ENCODE measurements at regions not wholly inside any gene's neighbourhood (a gene's known extent, or its start where the extent isn't known, plus 50 kb on each side); places are given as distances from the start of the nearest gene placed in this dataset.
A peak's percentile ranks its signal among the peaks of the same experiment; 100 is the strongest.
"Not testable (repeated sequence)": the region's sequence is repeated elsewhere in the genome, so short reads cannot be mapped to it uniquely, and the experiment has no call there.

DNA sequence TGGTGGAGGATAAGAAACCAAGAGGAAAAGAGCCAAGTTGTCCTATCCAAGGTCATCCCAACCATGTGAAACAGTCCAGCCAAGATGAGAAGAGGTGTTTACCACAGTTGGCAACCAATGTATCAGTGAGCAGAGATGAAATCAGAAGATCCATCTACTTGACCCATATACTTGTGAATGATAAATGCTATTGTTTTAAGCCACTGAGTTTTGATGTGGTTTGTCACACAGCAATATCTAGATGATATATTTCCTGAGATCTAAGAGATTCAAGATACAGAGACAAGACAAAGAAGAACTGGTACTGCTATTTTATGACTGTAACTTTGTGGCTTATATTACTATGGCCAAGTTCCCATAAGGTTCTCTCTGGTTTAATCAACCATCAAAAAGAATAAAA, 721.2 kb downstream of the MAFB start:
- Histone ChIP-seq H3K4me3 (no peak overlapping the region), H3K27me3 (no peaks in the 10 kb centered on the region), H3K36me3 (no peaks in the 10 kb centered on the region), H3K4me1 (no peaks in the 10 kb centered on the region), H3K9me3 (peaks cover 0 to 19% (median 6%) of the 10 kb centered on the region in 11 donors), H3K27ac (no peak overlapping the region)
- ATAC-seq (no peak), DNase-seq (no peak)
- intact Hi-C loops (cut with DNase I) = no loop called here
- TF ChIP-seq, protein P1, sequence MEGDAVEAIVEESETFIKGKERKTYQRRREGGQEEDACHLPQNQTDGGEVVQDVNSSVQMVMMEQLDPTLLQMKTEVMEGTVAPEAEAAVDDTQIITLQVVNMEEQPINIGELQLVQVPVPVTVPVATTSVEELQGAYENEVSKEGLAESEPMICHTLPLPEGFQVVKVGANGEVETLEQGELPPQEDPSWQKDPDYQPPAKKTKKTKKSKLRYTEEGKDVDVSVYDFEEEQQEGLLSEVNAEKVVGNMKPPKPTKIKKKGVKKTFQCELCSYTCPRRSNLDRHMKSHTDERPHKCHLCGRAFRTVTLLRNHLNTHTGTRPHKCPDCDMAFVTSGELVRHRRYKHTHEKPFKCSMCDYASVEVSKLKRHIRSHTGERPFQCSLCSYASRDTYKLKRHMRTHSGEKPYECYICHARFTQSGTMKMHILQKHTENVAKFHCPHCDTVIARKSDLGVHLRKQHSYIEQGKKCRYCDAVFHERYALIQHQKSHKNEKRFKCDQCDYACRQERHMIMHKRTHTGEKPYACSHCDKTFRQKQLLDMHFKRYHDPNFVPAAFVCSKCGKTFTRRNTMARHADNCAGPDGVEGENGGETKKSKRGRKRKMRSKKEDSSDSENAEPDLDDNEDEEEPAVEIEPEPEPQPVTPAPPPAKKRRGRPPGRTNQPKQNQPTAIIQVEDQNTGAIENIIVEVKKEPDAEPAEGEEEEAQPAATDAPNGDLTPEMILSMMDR (IDR thresholded peaks at IDR 0.05) = no peak

DNA sequence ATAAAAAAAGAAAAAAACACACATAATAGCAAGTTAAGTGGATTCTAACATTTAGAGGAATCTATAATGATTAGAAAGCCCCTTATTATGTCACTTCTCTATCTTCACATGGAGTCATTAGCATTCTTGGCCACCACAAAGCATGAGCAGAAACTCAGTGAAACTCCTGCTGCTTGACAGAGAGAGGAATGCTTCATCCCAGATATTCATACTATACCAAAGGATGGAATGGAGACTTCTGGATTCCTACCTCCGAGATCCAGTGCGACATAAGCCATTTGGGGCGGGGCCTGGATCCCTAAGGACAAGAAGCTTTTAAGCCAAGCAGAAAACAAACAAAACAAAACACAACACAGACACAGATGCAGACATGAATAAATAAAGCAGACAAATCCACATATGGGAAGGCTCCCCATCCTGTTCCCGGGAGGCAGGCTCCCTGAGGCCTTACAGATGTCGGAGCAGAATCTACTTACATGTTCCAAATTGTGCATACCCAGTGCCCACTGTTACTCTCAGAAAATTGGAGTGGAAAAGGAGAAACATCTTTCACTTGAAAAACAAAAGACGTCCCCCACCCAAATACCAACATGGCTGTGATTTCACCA, 727.3 kb downstream of the MAFB start:
- TF ChIP-seq, protein P1 (IDR thresholded peaks at IDR 0.05) = no peak
- intact Hi-C loops (cut with DNase I) = no loop called here
- no peak for DNase-seq
- peaks cover 0 to 18% (median 11%) of the 10 kb centered on the region in 9 donors for H3K4me1 ChIP-seq
- WGBS, 2 donors = 61 to 87% methylated on average over 6 of the region's 6 CpGs
- no peak overlapping the region for H3K27ac ChIP-seq
- no peak overlapping the region for H3K4me3 ChIP-seq
- H3K9me3 ChIP-seq = no peaks in the 10 kb centered on the region
- no peaks in the 10 kb centered on the region for H3K36me3 ChIP-seq
- H3K27me3 ChIP-seq = no peaks in the 10 kb centered on the region
- no peak for ATAC-seq

DNA sequence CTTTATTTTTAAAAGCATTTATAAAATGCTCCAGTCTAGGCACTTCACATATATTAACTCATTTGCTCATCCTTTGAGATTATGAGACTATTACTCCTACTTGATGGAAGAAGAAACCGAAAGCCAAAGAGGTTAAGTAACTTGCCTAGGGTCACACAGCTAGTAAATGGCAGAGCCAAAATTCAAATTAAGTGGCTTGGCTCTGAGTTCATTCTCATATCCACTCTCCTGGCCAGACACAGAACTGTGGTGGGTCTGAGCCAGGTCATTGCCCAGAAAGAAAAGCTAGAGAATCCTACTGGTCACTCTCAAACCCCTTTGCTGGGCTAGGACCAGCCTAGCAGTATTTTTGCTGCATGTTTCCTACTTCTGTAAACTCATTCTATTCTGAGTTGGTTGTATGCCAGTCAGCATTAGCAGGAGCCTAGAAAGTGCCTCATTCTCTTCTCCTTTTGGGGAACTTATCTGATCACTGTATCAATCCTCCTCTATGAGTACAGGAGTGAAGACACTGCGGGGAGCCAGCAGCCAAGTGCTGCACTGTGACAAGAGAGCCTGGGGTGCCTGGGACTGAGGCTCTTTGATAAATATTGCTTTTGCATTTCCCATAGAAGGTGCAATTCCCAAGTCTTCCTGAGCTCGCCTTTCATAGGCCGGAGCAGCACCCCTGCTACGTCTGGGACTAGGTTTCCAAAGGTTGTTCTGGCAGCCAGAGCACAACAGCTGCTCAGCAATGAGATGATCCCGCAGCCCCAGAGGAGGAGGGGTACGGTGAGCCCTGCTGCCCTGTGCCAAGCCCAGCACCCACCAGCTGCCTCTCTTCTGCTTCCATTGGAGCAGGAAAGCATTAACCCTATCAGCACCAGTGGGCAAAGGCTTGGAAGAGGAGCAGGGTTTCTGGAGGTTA, 728.3 kb downstream of the MAFB start:
- DNase-seq (peak in 1 of 2 donors; percentile 22), ATAC-seq (peak; percentile 33 to 85 (median 68))
- Histone ChIP-seq H3K4me3 (no peak overlapping the region), H3K36me3 (no peaks in the 10 kb centered on the region), H3K27ac (peak overlapping the region in 2 of 10 donors; percentile 14), H3K27me3 (no peaks in the 10 kb centered on the region), H3K4me1 (peaks cover 0 to 18% (median 11%) of the 10 kb centered on the region in 9 donors), H3K9me3 (no peaks in the 10 kb centered on the region)
- TF ChIP-seq, protein P1 (IDR thresholded peaks at IDR 0.05) = no peak
- intact Hi-C loops (cut with DNase I) = no loop called here
- WGBS, 2 donors = 35 to 43% methylated on average over 7 of the region's 7 CpGs

DNA sequence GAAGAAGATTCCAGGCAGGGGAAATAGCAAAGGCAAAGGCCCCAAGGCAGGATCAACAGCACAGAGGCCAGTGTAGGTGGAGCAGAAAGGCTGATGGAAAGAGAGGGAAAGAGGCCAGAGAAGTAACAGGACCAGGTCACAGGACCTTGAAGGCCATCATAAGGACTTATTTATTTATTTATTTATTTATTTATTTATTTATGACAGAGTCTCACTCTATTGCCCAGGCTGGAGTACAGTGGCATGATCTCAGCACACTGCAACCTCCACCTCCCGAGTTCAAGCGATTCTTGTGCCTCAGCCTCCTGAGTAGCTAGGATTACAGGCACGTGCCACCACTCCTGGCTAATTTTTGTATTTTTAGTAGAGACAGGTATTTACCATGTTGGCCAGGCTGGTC, 731.1 kb downstream of the MAFB start:
- intact Hi-C loops (cut with DNase I); H3K27ac ChIP-seq; H3K27me3 ChIP-seq; H3K4me3 ChIP-seq; H3K36me3 ChIP-seq; ATAC-seq; DNase-seq; H3K9me3 ChIP-seq: not testable (repeated sequence)
- 97% methylated on average over 3 of the region's 3 CpGs for WGBS, 2 donors
- peaks cover 0 to 18% (median 11%) of the 10 kb centered on the region in 9 donors for H3K4me1 ChIP-seq
